SK-N-MC (cell line): ENCODE measurements at regions not wholly inside any gene's neighbourhood (a gene's known extent, or its start where the extent isn't known, plus 50 kb on each side); places are given as distances from the start of the nearest gene placed in this dataset.
"Not testable (repeated sequence)": the region's sequence is repeated elsewhere in the genome, so short reads cannot be mapped to it uniquely, and the experiment has no call there.

ENCODE experiments used
- EZH2 ChIP-seq: fragments of 200-600 bp; sonication (generic); IDR thresholded peaks from one replicate; pipeline ENCODE4 v1.6.1; 2017; ENCODE audit warnings: antibody characterized with exemption
- POLR2AphosphoS5 ChIP-seq: IDR thresholded peaks from 2 replicates; pipeline ENCODE4 v1.6.1; 2012; ENCODE audit warnings: mild to moderate bottlenecking, low read depth, low read length, borderline replicate concordance

DNA sequence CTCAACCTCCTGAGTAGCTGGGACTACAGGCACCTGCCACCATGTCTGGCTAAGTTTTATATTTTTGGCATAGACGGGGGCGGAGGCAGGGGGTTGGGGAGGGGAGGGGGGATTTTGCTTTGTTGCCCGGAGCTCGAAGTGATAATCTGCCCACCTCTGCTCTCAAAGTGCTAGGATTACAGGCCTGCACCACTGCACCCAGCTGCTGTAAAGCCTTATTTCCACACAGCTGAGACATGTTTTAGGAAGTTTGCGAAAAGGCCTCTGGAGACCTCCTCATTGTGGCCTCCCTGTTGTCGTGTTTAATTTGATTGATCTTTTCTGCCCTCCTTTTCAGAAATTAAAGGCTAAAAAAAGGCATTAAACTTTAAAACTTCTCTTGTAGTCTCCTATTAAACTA, 96.2 kb upstream of the VKORC1L1 start:
- not testable (repeated sequence) for TF ChIP-seq EZH2, POLR2AphosphoS5
